GM12874 (cell line): ENCODE measurements at regions not wholly inside any gene's neighbourhood (a gene's known extent, or its start where the extent isn't known, plus 50 kb on each side); places are given as distances from the start of the nearest gene placed in this dataset.

ENCODE experiments used
- TF ChIP-seq, protein P1 (sequence below): IDR thresholded peaks from 2 replicates; pipeline ENCODE4 v1.5.1; 2011; ENCODE audit warnings: low read depth, mild to moderate bottlenecking, control low read depth, low read length, moderate library complexity; ENCODE audit not compliant: insufficient read depth

DNA sequence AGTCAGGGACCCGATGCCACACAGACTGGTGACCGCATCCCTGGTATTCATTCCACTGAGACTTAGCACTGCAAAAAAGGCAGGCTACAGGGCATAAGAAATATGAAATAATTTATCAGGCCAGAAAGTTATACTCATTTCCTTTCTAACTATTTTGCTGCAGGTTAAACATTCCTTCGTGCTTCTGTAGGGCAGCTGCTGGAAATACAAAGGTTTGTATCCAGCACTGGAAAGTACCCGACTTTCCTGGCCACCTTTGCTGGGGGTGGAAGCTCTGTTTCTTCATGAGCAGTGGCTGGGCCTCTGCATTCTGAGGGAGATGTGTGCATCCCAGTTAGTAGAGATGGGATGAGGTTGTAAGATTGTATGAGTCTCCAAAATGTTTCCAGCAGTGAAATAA is 478.6 kb upstream of the WWC1 start:
- TF ChIP-seq, protein P1, sequence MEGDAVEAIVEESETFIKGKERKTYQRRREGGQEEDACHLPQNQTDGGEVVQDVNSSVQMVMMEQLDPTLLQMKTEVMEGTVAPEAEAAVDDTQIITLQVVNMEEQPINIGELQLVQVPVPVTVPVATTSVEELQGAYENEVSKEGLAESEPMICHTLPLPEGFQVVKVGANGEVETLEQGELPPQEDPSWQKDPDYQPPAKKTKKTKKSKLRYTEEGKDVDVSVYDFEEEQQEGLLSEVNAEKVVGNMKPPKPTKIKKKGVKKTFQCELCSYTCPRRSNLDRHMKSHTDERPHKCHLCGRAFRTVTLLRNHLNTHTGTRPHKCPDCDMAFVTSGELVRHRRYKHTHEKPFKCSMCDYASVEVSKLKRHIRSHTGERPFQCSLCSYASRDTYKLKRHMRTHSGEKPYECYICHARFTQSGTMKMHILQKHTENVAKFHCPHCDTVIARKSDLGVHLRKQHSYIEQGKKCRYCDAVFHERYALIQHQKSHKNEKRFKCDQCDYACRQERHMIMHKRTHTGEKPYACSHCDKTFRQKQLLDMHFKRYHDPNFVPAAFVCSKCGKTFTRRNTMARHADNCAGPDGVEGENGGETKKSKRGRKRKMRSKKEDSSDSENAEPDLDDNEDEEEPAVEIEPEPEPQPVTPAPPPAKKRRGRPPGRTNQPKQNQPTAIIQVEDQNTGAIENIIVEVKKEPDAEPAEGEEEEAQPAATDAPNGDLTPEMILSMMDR = no peak

DNA sequence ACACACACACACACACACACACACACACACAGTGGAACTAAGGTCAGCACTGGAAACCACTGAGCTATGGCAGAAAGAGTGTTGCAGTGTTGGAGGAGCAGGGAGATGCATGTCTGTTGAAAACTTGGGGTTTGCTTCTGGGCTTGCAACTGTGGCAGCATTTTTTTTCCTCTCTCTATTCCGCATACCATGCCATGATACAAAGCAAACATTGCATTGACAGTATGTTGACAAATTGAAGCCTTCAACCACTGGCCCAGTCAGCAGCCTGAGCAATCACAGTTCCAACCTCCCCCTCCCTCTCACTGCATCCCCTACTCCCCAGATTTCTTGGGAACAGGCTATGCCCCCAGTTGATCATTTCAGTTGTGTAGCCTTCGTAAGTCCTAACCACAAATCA is 478.1 kb upstream of the WWC1 start:
- TF ChIP-seq, protein P1 = no peak

DNA sequence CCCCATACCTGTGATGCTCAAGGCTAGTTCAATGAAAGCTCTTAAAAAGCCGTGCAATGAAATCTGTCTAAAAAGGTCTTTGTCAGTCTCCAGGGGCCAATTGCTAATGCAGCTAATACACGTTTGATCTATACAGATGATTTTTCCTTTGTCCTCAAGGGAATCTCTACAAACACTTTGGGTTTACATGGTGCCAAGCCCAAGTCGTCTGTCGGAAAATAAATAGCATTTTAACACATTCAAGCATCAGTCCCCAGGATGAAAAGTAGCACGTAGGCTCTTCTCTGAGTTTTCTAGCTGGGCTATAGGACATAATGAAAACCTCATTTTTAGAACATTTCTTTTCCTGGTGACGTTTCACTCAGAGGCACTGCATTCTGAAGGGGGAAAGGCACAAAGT is 477.4 kb upstream of the WWC1 start:
- TF ChIP-seq, protein P1 = no peak

DNA sequence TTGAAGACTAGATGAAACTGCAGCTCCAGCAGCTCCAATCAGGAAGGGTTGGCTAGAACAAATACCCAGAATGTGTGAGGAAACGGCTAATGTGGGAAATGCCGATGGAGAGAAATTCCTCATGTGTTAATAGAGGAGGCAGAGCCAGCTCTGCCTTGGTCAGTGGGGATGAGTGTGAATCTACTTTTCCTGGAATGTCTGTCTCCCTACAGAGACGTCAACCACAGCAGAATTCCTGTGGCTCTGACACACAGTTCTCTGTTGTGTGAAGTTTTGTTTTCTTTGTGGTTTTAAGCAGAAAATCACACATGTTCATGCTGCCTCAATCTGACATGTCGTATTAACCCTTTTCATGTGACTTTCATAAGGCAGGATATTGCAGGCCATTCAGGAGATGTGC is 476.6 kb upstream of the WWC1 start:
- TF ChIP-seq, protein P1 = no peak

DNA sequence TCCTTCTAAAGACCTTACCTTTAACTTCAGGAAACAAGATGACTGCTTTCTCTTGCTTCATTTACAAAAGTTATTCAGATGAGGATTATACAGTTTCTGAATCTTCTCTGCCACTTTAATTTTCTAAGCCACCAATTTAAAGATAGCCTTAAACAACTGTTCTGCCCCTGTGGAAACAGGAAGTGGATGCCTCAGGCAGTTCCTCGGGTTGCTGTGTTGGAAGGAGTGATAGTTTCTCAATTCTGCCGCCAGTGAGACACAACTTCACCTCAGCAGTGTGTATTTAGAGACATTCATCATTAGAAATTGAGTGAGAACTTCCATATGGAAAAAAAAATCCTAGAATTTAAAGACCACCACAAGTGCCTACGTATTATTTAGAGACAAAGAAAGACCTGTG is 475.1 kb upstream of the WWC1 start:
- TF ChIP-seq, protein P1 = no peak

DNA sequence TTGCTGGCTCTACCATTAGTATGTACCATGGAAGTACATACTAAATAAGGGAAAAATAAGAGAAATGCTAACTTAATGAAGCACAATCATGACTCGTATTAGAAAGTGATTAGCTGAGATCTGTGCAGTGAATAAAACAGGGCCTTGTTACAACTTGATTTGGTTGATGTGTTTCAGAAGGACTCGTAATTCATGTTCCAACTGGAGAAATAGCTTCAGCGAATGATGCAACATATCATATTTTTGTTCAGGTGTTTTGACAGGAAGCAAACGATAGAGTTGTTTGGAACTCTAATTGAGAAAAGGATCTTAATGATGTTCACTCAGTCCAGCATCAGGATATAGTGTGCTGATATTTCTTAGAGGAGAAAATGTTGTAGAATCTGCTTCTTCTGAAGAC is 474.6 kb upstream of the WWC1 start:
- TF ChIP-seq, protein P1 = no peak

DNA sequence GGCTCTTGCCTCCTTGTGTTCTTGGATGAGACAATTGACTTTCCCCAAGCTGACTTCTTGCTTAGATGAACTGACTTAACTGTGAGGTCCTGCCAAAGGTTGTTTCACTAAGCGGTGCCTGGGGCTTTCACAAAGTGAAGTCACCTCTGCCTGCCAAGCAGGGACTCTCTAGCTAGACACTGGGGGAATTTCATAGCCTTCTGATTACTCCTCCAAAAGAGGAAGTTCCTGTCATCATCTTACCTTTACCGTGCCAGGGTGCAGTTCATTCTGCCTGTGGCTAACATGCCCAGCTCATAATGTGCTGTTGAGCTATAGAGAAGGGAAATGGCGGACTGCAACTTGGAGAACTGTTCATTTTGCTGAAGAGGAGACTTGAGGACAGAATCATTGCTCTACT is 472.0 kb upstream of the WWC1 start:
- TF ChIP-seq, protein P1 = no peak
